Glomerular visceral epithelial cell (primary cell): ENCODE measurements at regions not wholly inside any gene's neighbourhood (a gene's known extent, or its start where the extent isn't known, plus 50 kb on each side); places are given as distances from the start of the nearest gene placed in this dataset.

Experiments
- DNase-seq: peaks from one replicate; pipeline ENCODE4 v3.0.0-alpha.2; 2016; ENCODE audit errors: extremely low spot score

DNA sequence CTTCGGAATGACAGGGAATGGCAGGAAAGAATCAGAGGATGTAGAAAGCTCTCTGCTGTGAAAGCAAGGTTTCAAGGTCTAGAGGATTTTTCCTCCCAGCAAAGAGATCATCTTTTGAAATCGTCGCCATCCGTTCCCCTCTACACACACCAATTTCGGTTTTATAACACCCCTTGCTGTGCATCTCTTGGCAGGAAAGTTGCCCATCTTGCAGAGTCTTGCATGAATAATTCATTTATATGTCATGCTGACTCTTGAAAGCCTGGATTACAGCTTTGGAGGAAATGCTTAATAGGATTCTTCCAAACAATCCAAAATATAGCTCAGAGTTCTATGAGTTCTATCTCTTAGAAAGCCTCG is 262.7 kb downstream of the CHL1 start:
- DNase-seq: no peak

DNA sequence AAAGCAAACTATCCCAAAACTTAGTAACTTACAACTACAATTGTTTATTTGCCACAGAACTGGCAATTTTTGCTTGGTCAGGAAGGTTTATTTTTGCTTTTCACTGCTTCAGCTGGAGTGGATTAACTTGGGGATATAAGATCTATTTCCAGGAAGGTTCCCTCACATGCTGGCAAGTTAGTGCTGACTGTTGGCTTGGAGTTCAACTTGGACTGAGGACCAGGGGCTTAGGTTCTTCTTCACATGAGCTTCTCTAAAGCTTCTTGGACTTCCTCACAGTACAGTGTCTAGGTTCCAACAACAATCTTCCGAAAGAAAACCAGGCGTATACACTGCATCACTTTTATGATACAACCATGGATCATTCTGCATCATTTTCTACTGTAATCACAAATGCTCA is 264.4 kb downstream of the CHL1 start:
- no peak for DNase-seq

DNA sequence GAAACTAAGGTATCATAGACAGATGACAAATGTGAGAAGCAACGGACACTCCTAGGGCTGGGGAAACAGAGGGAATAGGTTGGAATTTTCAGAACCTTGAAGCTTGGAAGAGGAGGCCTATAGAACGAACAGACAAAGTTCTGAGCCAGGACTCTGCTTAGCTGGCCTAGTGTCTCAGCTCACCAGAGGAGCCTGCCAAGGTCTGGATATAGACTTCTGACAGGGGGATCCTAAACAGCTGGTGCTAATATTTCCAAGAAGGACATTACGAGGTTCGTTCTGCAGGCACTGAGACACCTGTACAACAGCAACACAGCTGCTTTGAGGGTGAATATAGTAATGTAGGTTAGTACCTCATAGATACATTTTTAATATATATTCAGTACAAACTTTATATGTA is 266.3 kb downstream of the CHL1 start:
- no peak for DNase-seq

DNA sequence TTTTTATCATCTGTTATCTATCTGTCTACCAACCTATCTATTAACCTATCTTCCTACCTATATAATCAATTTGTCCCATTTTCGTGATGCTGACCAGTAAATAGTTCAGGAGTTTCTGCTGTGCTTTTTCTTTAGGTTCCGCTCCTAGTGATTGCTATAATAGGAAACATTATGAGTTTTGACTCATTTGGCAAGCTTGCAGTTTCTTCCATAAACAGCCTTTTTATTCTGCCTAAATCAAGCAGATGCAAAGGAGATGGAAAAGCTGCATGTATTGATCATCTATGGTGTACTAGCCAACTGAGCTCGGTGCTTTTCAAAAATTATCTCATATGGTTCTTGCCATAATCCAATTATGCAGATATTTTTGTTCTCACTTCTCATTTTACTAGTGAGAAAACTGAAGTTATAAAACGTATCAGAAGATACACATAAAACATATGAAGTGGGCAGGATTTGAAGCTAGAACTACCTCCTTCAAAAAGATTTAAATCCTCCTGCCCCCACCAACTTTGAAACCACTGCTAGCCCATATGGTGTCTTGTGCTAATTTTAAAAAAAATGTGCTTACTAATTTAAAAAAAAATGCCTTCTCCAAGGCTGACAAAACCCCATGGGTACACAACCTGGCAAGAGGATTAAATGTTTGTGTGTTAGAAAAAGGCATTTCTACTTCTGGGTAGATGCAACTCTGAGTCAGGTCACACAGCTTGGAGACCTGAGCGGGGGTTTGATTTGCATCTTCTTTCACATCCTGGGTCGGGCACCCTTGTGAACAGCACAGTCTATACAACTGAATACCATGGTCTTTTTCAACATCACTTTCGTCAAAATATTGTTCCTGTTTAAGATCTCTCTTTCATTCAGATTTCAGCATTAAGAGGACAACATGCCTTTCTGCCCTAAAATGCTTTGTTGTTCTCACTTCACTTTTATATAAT is 267.0 kb downstream of the CHL1 start:
- no peak for DNase-seq

DNA sequence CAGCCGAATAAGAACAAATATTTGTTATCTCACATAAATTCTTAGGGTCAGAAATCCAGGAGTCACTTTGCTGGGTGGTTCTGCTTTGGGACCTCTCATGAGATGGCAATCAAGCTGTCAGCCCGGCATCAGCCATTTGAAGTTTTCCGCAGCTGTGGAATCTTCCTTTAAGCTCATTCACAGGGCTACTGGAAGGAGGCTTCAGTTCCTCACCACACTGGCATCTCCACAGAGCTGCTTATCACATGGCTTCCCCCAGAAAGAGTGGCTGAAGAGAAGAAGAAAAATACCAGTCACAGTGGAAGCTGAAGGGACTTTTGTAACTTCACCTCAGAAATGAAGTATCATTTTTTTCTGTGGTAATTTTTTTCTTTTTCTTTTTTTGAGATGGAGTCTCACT is 267.7 kb downstream of the CHL1 start:
- no peak for DNase-seq

DNA sequence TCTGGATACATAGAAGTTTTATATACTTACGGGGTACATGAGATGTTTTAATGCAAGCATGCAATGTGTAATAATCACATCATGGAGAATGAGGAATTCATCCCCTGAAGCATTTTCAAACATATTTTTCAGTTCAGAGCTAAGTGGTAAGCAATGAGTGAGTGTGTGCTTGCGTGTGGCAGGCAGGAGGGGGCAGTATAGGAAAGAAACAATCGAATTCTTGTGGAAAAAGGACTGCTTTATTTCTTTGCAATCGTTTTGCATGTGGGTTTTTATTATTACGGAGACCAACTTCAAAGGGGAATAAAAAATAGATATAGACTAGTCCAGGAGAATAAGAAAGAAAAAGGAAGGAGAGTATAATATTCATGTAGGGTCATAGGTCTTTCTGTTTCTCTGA is 271.6 kb downstream of the CHL1 start:
- no peak for DNase-seq

DNA sequence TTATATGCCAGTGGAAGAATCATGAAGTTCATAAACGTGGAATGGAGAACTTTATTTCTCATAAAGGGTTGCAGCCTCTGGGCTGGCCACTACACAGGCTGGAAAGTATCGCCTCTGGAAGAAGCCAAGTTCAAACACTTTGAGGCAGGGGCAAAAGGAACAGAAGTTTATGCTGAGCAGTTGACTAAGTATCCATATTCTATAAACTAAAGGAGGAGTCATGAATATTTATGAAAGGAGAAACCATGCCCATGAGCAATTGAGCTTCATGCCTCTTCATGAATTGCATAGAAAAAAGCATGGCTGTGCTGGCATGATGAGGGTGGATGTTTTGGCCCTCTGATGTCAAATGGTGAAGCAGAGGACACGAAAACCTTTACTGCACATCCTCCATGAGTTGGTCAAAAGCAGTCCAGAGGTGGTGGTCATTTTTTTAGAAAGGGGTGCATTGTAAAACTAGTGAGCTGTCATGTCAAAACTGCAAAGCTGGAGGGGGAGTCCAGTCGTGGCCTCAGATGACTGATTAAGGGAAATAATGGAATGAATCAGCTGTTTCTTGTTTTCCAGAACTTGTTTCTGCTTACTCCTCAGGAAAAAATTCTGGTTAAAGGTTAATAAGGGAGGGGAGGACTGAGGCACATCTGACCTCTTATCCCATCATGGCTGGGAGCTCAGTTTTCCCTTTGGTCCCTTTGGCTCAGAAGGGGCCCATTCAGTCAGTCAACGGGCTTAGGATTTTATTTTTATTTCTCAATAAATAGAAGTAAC is 276.7 kb downstream of the CHL1 start:
- no peak for DNase-seq

DNA sequence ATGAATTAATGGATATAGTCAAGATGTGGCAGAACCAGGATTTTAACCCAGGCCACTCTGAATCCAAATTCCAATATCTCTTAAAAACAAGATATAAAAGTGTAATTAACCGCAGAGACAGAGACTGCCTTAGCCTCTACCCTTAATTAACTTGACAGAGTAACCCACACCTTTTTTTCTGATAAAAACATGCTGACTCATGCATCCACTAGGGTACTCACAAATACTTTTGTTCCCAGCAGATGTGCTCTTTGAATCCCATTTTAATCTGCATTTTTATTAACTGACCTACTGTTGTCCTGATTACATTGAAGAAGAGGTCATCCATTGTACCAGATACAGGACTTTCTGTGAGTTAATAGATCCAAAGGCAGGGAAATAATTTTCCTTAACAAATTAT is 278.3 kb downstream of the CHL1 start:
- no peak for DNase-seq

DNA sequence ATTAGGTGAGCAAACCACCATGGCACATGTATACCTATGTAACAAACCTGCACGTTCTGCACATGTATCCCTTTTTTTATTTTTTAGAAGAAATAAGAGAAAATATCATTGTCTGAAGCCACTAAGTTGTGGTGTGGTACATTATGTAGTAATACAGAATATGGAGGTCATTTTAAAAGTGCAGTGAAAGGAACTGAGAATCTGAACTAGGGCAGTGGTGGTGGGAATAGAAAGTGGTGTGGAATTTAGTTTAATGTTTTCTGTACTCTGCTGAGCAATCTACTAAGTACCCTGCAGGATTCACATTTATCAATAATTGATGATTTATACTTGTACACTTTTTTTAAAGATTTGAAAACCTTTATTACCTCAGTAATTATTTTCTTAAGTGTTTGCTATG is 283.5 kb downstream of the CHL1 start:
- no peak for DNase-seq

DNA sequence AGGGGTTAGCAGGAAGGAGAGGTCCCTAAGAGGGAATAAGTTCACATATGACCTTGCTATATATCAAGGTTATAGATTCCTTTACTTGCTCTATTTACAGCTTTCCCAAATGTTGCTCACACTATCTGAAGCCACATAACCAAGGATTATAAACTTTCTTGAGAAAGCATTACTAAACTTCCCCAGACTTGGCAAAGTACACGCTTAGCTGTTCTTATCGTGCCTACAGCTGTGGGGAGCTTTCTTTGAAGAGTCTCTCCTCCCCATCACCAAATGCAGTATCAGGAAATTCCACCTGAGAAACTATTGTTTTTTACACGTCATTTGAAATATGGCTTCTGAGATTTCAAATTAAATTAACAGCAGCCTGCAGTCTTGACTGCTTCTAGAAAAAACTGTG is 284.5 kb downstream of the CHL1 start:
- DNase-seq: no peak

DNA sequence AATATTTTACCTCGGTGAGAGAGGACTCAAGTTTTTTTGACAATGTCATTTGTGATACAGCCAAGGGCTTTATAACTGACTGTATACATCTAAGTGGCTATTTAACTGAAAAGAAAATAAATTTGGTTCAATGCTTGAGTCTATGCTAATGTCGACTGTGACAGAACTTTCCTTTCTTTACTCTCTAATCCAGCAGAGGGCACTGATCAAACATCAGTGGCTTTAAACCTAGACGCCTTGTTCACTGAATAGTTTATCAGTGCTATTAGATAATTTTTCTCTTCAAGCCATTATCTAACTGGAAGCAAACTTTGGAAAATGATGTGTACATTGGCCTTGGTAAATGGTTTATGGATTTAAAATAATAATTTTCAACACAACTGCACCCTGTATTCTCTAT is 285.1 kb downstream of the CHL1 start:
- no peak for DNase-seq

DNA sequence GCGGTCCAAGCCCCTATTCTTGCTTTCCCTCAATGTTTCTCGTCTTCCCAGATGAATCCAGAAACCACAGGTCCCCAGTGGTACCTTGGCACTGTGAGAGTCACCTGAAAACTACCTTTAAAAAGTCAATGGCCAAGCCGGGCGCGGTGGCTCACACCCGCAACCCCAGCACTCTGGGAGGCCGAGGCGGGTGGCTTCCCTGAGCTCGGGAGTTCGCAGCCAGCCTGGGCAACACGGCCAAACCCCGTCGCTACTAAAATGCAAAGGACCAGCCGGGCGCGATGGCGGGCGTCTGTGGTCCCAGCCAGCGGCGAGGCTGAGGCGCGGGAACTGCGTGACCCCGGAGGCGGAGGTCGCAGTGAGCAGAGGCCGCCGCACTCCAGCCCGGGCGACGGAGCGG is 285.9 kb downstream of the CHL1 start:
- no peak for DNase-seq

DNA sequence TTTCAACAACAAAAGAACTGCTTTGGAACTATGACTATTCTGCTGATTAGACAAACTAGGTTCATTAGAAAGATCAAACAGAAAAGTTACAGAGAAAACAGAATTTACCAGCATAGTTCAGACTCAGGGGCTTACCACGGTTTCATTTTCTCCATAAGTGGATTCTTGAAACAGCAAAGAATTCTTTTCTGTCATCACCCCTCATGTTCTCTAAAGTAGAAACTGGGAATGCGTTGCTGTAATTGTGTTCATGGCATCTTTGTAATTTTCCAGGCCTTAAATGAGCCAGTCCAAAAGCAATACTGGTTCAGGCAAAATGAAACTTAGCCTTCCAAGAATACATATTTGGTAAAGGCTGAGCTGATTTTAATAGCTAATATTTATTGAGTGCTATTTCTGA is 287.8 kb downstream of the CHL1 start:
- no peak for DNase-seq

DNA sequence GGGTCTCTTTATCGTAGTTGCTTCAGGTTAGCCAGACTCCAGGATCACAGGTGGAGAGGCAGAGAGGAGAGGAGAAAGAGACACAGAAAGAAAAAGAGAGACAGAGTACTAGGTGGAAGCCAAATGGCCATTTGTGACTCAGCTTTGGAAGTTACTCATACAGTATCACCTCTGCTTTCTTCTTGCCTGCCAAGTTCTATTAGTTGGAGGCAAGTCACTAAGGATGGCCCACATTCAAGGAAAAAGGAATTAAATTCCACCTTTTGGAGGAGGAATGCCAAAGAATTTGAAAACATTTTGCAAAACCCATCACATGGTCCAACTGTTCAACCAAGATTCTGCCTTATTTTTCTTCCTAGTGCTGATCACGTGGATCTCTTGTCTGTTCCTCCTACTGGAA is 291.1 kb downstream of the CHL1 start:
- DNase-seq: no peak

DNA sequence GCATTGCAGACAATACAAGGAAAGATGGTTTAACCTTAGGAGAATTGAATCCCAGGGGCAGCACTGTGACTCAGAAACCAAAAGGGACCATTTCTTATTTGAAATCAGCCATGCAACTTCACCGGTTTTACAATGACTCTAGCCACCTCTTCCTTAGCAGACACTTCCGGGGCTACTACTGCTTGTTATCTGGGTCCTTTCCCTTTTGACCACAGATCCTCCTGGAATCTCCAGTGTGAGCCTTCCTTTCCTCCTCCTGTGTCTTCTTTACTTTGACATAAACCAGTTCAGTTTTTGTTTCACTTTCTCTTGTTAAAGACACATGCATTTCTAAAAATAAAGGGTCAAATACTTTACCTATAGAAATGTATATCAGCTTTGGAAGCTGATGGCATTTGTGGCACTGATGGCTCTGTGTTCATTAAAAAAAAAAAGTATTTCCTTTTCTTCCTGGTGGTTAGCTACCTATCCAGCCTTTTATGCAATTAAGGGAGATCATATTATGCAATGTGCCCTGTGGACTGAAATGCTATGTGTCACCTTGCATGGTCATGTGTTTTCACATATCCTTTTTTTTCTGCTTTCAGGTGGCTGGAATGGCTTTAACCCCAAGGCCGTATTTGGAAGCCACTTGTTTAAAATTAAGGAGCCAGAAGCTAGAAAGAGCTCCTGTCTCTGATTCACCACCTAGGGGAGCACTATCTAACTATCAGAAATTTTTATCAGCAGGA is 296.2 kb downstream of the CHL1 start:
- no peak for DNase-seq

DNA sequence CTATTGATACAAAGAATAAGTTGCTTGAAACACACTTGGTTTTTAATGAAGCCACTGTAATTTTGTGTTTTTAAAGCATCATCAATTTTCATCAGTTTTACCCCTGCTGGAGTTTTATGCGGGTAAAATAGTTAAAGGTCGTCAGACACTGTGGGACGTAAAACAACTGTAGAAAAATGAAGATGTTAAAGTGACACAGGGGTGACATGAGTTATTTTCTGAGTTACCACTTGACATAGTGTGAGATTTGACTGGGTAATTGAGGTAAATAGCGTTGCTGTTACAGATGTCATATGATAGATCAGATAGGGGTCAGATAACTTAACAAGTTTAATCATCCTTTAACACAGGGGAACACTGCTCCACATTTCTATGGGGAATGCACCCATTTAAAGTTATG is 297.6 kb downstream of the CHL1 start:
- no peak for DNase-seq

DNA sequence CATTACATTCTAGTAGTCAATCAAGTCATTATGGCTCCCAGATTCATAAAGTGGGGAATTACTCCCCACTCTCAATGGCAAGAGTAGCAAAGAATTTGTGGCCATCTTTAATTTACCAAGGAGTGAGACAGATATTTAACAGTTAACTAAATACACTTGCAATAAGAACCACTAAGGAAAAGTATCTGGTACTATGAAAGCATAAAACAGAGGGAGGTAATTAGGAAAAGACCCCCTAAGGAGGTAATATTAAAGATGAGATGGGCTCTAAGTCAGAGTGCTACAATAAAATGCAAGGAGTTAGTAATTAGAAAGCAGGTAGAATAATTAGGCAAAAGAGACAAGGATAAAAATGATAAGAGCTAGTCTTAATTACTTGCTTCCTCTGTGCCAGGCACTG is 301.9 kb downstream of the CHL1 start:
- no peak for DNase-seq

DNA sequence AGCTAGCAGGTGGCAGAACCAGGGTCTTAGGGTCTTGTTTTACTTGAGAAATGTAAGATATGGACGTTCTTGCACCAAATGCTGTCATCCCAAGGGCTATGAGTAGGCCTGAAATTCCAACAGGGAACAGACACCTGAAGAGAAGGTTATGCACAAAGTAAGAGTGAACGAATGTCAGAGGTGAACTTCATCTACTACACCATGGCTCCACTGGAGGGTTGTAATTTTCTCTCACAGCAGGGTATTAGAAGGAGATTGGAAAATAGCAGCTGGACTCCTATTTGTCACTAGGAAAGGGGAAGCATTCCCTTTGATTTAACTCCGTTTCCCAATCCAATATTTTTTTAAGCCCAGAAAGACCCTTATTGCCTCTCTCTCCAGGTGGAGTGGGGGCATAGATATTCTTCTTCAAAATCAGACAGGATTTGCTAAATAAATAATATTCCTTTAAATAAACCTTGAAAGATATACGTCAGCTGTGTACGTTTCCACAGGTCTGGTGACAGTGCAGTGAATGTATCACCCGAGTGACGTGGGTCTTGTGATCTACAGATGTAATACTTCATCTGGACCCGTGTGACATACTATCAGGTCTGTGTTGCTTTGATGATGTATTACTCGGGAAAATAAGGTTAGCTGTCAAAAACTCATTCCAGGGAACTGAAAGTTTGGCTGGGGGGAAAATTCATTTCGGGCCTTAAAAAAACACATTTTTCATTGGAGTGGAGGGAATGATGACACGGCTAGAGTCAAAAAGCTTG is 302.6 kb downstream of the CHL1 start:
- DNase-seq: no peak

DNA sequence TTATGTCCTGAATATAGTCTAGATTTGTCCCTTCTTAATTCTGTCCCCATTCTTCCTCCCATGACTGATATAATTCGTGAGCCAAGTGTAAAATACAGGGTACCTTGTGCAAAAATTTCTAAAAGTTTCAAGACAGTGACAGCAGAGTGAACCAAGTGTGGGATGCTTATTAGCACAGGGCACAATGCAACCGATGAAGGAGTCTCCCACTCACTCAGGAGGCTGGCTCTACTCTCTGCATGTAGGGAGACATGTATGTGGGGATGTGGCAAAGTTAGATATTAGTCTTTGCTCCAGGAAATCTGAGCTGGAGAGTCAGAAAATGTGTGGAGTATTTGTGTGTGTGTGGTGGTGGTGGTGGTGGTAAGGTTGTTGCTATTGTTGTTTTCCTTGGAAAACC is 305.9 kb downstream of the CHL1 start:
- DNase-seq: no peak

DNA sequence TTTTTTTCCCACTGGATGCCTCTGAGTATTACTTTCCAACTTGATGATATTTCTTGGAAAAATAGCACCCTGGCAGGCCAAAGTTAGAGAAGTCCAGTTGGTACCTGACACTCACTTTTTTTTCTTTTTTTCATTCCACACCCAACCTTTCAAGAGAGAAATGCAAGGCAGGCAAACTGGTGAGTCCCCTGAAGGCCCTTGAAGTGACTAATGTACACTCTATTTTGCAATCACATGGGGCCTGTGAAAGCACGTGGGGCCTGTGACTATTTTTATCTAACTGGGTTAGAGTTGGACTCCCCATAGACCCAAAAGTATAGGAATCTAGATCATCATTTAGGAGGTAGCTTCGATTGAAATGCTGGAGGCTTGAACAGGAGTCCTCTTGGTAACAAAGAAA is 316.7 kb downstream of the CHL1 start:
- no peak for DNase-seq

DNA sequence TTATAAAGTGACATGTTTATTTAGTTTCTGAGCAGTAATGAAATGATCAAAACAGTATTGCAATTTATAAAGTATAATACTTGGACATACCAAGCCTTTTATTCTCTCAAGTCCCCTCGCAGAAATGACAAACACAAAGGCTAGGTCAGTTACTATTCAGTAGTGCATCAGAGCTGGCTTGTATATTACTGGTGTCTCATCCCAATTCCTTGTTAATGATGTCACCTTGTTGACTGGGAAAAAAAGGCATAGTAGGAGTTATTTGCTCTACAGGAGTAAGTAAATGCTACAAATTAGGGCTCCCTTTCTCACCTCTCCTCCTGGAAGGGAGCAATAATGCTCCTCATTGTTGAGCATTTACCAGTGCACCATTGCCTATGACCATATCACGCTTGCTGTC is 317.6 kb downstream of the CHL1 start:
- no peak for DNase-seq

DNA sequence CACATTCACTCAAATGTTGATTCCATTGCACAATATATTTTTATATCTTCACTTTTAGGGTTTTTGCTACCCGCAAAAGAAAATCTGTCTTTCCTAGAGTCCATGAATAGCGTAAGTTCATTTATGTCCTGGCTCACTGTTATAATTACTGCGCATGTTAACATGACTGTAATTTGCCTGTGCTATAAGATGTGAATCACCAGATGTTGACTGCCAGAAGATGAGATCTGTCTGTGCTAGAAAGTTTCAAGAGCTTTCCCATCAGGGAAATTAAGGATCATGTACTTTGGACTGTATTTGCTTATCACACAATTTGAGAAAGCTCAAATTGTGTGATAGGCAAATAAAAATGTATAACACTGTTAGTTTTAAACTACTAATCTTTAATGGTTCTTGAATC is 322.5 kb downstream of the CHL1 start:
- no peak for DNase-seq
